K562 (cell line): ENCODE measurements at regions not wholly inside any gene's neighbourhood (a gene's known extent, or its start where the extent isn't known, plus 50 kb on each side); places are given as distances from the start of the nearest gene placed in this dataset.

Source experiments
- CBFA2T2 ChIP-seq: fragments of 450-650 bp; conservative IDR thresholded peaks from 2 replicates; pipeline ENCODE4 v1.6.1; 2017; ENCODE audit warnings: mild to moderate bottlenecking
- CBX8 ChIP-seq: fragments of 200-600 bp; sonication (generic); IDR thresholded peaks from 2 replicates; pipeline ENCODE4 v1.6.1; 2012; ENCODE audit warnings: borderline replicate concordance, mixed run types, low read depth, mild to moderate bottlenecking, moderate library complexity, mixed read lengths, low read length, control low read depth, inconsistent platforms; ENCODE audit not compliant: poor library complexity, severe bottlenecking; ENCODE audit errors: extremely low read depth
- KDM1A ChIP-seq, 2 experiments: fragments of 450-650 bp; IDR thresholded peaks; 2 replicates each; pipeline ENCODE4 v1.6.1; 2016; ENCODE audit warnings: mild to moderate bottlenecking in 2 of 2
- MEF2D ChIP-seq: conservative IDR thresholded peaks from 2 replicates; pipeline ENCODE4 v1.6.1; 2016; ENCODE audit warnings: low read depth, missing genetic modification characterization, missing compliant biosample characterization
- MEIS2 ChIP-seq: fragments of 450-650 bp; IDR thresholded peaks from 2 replicates; pipeline ENCODE4 v1.6.1; 2014; ENCODE audit warnings: mild to moderate bottlenecking; ENCODE audit not compliant: partially characterized antibody
- MTA1 ChIP-seq: fragments of 450-650 bp; IDR thresholded peaks from 2 replicates; pipeline ENCODE4 v1.6.1; 2017; ENCODE audit warnings: borderline replicate concordance
- NRF1 ChIP-seq, 2 experiments: fragments of 450-650 bp; IDR thresholded peaks in 1 of 2; conservative IDR thresholded peaks in 1 of 2; 2 replicates each; pipeline ENCODE4 v1.6.1; 2014; ENCODE audit warnings: mild to moderate bottlenecking in 2 of 2
- POLR2AphosphoS5 ChIP-seq: IDR thresholded peaks from 2 replicates; pipeline ENCODE4 v1.6.1; 2011; ENCODE audit warnings: mild to moderate bottlenecking, low read depth, low read length, moderate library complexity; ENCODE audit not compliant: control insufficient read depth, insufficient read depth
- SIRT6 ChIP-seq: IDR thresholded peaks from one replicate; pipeline ENCODE4 v1.6.1; 2012; ENCODE audit warnings: low read depth, mild to moderate bottlenecking, control low read depth, inconsistent platforms, low read length, moderate library complexity
- SMAD4 ChIP-seq: fragments of 250-450 bp; sonication (Bioruptor Pico); conservative IDR thresholded peaks from 2 replicates; pipeline ENCODE4 v1.8.0; 2021; ENCODE audit warnings: inconsistent platforms, mild to moderate bottlenecking, moderate library complexity
- TF ChIP-seq, protein P1 (sequence below): fragments of 450-650 bp; IDR thresholded peaks from 2 replicates; pipeline ENCODE4 v1.7.1; 2018; ENCODE audit warnings: mild to moderate bottlenecking, low read depth; ENCODE audit not compliant: partially characterized antibody
- TF ChIP-seq, protein P2 (sequence below): sonication (generic); IDR thresholded peaks from 2 replicates; pipeline ENCODE4 v1.6.1; 2016

DNA sequence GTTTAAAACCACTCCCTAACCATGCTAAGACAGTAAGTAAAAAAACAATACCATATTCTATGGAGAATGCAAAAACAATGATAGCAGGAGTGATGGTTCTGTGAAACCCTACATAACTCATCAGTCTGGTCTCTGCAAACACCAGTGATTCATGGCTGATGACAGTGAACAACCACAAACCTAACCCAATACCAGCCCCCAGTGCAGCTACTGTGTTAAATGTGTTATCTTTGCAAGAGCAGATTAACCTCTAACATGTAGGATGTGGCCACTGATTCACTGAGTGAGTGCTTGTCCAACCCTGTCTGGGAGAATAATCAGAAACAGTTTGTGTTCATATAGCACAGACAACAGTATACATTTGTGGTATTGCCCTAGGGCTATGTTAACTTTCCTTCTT is 100.2 kb upstream of the COG2 start (continued):
- TF ChIP-seq MEF2D, result no peak
- TF ChIP-seq POLR2AphosphoS5, result no peak
- TF ChIP-seq NRF1 (conservative IDR thresholded peaks at IDR 0.05 in 1 of 2, IDR thresholded peaks at IDR 0.05 in 1 of 2), result no peak
- TF ChIP-seq MEIS2, result peak; percentile 90
- peak; percentile 32; the same call in 1 of the 2 replicates for TF ChIP-seq CBFA2T2
- TF ChIP-seq CBX8, result no peak
- TF ChIP-seq SMAD4 (CRISPR knock-in tag), result peak; percentile 54
- peak; percentile 96 for TF ChIP-seq KDM1A (IDR thresholded peaks at IDR 0.05)
- TF ChIP-seq, protein P1, sequence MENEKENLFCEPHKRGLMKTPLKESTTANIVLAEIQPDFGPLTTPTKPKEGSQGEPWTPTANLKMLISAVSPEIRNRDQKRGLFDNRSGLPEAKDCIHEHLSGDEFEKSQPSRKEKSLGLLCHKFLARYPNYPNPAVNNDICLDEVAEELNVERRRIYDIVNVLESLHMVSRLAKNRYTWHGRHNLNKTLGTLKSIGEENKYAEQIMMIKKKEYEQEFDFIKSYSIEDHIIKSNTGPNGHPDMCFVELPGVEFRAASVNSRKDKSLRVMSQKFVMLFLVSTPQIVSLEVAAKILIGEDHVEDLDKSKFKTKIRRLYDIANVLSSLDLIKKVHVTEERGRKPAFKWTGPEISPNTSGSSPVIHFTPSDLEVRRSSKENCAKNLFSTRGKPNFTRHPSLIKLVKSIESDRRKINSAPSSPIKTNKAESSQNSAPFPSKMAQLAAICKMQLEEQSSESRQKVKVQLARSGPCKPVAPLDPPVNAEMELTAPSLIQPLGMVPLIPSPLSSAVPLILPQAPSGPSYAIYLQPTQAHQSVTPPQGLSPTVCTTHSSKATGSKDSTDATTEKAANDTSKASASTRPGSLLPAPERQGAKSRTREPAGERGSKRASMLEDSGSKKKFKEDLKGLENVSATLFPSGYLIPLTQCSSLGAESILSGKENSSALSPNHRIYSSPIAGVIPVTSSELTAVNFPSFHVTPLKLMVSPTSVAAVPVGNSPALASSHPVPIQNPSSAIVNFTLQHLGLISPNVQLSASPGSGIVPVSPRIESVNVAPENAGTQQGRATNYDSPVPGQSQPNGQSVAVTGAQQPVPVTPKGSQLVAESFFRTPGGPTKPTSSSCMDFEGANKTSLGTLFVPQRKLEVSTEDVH, result no peak
- TF ChIP-seq MTA1, result no peak
- TF ChIP-seq SIRT6, result no peak
- TF ChIP-seq, protein P2, sequence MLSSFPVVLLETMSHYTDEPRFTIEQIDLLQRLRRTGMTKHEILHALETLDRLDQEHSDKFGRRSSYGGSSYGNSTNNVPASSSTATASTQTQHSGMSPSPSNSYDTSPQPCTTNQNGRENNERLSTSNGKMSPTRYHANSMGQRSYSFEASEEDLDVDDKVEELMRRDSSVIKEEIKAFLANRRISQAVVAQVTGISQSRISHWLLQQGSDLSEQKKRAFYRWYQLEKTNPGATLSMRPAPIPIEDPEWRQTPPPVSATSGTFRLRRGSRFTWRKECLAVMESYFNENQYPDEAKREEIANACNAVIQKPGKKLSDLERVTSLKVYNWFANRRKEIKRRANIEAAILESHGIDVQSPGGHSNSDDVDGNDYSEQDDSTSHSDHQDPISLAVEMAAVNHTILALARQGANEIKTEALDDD, result peak; percentile 47; the same call in 1 of the 2 replicates
